G401.6 (cell line): ENCODE measurements at regions not wholly inside any gene's neighbourhood (a gene's known extent, or its start where the extent isn't known, plus 50 kb on each side); places are given as distances from the start of the nearest gene placed in this dataset.
"Not testable (repeated sequence)": the region's sequence is repeated elsewhere in the genome, so short reads cannot be mapped to it uniquely, and the experiment has no call there.

Source experiments
- FAIRE-seq: peaks from 2 replicates; lab custom pipeline; 2012; peaks lifted over from hg19 to GRCh38; lab: Jason Lieb, UNC

DNA sequence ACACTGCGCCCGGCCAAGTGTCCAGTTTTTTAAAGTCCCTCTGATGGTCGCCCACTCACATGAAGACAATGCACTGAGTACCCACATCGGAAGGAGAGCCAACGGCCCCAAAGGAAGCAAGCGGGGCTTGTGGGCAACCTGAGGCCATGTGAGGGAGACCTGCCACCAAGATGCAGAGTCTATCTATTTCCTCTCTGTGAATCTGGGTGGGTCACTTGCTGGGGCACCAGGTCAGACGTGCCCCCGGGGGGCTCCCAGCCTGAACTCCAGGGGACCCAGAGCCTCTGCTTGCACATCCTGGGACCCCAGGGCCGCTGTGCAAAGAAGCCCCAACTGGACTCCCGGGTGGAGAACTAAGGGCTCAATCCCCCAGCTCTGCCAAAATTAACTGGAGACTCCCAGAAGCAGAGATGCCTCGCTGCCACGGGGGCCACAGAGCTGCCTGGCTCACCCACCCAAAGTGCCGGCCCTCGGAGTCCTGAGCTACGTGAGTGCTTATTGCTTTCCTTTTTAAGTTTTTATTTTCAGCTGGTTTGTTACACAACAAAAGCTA, 106.4 kb downstream of the BRD1 start:
- no peak for FAIRE-seq

DNA sequence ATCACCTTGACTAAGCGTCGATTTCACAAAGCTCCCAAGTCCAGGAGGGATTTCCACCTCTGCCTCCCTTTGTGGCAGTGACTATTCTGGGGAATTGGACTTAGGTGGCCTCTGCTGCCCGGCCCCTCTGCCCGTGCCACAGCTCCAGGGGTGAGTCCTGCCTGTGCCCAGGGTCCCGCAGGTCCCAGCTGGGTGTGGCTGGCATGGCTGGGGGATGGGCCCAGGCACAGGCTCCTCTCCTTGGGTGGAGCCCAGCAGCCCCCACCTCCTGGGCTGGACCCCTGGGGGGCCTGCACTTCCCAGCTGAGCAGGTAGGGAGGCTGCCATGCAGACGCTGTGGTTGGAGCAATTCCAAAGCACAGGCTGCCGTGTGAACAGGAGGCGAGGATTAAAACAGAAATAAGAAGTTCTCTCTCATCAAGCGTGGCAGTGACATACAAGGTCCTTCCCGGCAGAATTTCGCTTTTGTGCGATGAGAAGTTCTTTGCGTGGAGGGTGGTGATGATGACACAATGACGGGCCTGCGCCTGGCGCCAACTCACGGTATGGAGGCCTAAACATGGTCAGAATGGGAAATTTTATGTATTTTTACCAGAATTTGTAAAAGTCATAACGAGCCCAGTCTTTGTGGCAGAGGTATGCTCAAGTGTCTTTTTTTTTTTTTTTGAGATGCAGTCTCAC, 107.3 kb downstream of the BRD1 start:
- FAIRE-seq: no peak

- no peak for FAIRE-seq
Observed at GRCh38 chr22:49719046-49719445, 108.6 kb downstream of the BRD1 start.

GRCh38 chr22:49718396-49718795, 109.3 kb downstream of the BRD1 start:
- FAIRE-seq: no peak

GRCh38 chr22:49717322-49717919, 110.3 kb downstream of the BRD1 start:
- FAIRE-seq: no peak

GRCh38 chr22:49716441-49716840, 111.2 kb downstream of the BRD1 start:
- FAIRE-seq: no peak

DNA sequence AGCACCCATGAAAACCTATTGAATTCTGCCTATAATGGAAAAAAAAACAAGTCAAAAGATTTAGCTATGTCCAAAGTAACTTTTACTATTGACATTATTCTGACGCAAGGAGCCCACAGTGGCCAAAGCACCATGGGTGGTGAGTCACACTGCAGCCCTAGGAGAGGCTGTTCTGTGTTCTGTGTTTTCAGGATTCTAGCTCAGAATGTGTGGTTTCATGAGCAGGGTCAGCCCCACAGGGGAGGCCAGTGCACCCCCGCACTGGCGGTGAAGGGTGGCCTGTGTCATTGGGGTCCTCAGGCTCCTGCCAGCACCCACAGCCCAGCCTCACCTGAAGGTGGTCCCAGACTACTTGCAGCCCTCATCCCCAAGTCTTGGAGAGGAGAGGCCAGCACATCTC, 112.2 kb downstream of the BRD1 start:
- FAIRE-seq: no peak

DNA sequence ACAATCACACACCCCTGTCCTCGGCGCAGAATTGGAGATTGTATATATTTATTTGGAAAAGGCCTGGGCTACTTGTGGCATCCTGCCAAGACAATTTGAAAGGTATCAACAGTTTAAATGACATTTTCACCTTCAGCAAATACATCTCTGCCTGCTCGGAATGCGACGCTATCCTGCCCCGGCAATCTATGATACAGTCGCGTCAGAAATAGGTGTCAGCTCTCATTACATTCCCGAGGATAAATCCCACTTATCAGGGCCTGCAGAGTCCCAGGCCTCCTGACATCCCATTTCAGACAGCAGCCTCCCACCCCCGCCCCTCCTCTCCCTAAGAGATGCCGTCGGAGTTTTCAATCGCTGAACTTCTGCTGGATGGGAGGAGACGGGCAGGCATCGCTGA, 114.7 kb downstream of the BRD1 start:
- FAIRE-seq: no peak

DNA sequence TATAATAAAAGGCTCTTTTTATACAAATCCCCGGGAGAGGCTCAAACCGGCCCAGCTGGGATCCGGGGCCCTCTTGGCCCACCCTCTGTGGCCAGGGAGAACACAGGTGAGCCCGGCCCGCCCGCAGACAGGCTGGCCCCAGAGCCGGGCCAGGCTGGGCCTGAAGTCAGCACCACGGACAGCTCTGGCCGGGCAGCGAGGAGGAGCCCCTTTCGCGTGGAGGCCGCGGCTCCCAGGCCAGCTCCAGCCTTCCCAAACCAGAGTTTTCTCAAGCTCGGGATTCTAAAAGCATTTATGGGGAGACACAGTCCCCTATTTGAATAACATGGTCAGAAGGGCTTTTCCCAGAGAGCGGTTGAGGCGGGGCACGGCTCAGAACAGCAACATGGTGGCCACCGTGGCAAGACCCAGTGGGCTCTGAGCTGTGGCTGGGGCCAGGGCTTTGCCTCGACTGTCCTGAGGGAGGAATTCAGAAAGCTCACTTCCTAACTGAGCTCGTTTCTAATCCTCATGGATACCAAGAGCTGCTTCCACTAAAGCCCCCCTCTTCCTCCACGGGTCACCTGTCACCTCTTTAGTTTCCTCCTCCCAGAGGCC, 115.4 kb downstream of the BRD1 start:
- FAIRE-seq: no peak

GRCh38 chr22:49710746-49711145, 116.9 kb downstream of the BRD1 start:
- FAIRE-seq: no peak

DNA sequence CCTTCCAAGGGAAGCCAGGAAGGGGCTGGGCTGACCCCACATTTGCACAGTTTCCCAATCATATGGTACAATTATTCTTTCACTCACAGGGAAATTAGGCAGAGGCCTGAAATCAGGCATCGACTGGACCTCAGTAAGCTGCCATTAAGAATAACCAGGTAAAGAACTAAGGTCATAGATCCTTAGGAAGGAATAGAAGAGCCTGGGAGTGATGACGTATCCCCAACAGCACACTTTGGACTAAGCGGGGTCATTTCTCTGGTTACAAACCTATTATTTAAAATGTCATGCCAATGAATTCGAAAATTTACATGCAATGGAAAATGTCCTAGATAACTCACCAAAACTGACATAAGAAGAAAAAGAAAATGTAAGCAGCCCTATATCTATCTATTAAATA, 118.2 kb downstream of the BRD1 start:
- no peak for FAIRE-seq

DNA sequence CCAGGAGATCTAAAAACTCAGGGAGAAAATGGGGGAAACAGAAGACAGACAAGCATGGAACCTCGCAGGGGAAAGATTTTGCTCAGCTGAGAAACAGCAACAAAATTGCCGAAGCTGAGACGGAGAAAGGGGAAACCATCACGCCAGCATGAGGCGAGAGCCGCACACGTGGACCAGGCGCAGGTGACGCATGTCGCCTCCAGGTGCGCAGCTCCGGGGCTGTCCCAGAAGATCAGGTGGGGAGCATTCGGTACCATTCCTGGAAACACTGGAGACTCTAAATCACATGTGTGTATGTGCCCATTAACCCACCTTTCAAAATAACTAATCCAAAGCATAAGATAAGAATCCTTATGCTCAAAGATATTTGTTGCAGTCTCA, 121.7 kb downstream of the BRD1 start:
- FAIRE-seq: no peak

- no peak for FAIRE-seq
Observed at GRCh38 chr22:49705216-49705971, 122.3 kb downstream of the BRD1 start.

- no peak for FAIRE-seq
Observed at GRCh38 chr22:49704345-49705215, 123.1 kb downstream of the BRD1 start.

- FAIRE-seq: no peak
Observed at GRCh38 chr22:49703990-49704344, 123.7 kb downstream of the BRD1 start.

DNA sequence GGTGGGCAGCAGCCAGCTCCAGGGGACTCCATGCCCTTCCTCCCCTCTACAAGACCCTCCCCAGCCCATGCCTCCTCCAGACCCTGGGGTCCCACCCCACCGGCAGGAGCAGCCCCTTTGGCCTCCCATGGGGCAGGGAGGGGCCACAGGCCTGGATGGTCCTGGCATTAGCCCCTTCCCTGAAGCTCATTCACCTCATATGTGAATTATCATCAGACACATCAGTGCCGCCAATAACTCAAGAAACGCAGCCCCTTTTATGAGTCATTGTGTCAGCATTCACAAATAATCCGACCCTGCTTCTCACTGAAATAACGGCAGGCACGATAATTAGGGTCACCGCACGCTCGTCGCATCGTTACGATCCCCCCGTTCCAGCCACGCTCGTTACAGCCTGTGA, 124.2 kb downstream of the BRD1 start:
- no peak for FAIRE-seq

DNA sequence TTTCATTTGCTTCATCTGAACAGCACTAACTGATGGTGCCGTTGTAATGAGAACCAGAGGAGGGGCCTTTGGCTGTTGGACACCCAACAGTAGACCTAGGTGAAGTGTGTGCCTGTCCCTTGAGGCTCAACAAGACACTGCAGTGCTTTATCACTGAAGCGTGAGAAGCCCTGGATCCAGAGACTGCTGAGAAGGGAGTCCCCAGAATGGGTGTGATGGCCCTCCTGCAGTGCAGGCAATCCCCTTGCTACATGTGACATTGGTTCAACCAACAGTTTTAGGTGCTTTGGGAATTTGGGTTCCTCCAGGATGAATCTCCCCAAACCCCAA, 125.6 kb downstream of the BRD1 start:
- FAIRE-seq: no peak

GRCh38 chr22:49701380-49702067, 126.1 kb downstream of the BRD1 start:
- FAIRE-seq: no peak

DNA sequence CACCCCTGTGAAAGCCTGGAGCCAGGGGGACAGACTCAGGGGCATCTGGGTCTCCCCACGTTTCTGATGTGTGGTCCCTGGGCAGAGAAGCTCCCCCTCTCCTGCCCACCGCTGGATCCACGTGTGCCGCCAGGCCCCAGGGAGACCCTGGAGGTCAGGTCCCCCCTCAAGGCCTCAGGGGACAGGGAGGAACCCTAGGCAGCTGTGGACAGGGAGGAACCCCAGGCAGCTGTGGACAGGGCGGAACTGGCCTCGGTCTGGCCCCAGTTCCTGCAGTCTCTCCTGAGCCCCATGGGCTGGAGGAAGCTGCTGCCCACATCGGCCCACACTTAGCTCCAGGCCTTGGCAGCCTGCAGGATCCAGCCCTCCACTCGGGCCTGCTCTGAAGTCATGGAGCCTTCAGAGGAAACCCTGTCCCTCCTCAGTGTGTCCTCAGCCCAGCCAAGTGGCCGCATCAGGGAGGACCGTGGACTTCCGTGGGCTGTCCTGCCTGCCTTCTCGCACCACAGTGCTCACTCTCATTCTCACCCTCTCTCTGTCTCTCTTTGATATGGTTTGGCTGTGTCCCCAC, 127.7 kb downstream of the BRD1 start:
- FAIRE-seq: no peak

GRCh38 chr22:49699476-49699875, 128.2 kb downstream of the BRD1 start:
- no peak for FAIRE-seq

- not testable (repeated sequence) for FAIRE-seq
Observed at GRCh38 chr22:49698616-49699015, 129.1 kb downstream of the BRD1 start.
